Tongue (tissue), 1 donor: ENCODE measurements at regions not wholly inside any gene's neighbourhood (a gene's known extent, or its start where the extent isn't known, plus 50 kb on each side); places are given as distances from the start of the nearest gene placed in this dataset.
A peak's percentile ranks its signal among the peaks of the same experiment; 100 is the strongest.

Experiments used
- DNase-seq: peaks from one replicate; pipeline ENCODE4 v3.0.0-alpha.2; 2015

- no peak for DNase-seq
Observed at GRCh38 chr20:22431419-22431818, 153.0 kb downstream of the FOXA2 start.

GRCh38 chr20:22430746-22431168 lies 153.6 kb downstream of the FOXA2 start:
- no peak for DNase-seq

GRCh38 chr20:22430154-22430745 lies 154.1 kb downstream of the FOXA2 start:
- DNase-seq: no peak

- DNase-seq: no peak
Observed at GRCh38 chr20:22429175-22430153, 154.9 kb downstream of the FOXA2 start.

GRCh38 chr20:22428051-22428450 lies 156.3 kb downstream of the FOXA2 start:
- no peak for DNase-seq

GRCh38 chr20:22426772-22427171 lies 157.6 kb downstream of the FOXA2 start:
- DNase-seq: no peak

GRCh38 chr20:22425344-22426295 lies 158.8 kb downstream of the FOXA2 start:
- no peak for DNase-seq

- no peak for DNase-seq
Observed at GRCh38 chr20:22423190-22423832, 161.1 kb downstream of the FOXA2 start.

- DNase-seq: no peak
Observed at GRCh38 chr20:22420116-22420598, 164.2 kb downstream of the FOXA2 start.

- no peak for DNase-seq
Observed at GRCh38 chr20:22418738-22419137, 165.6 kb downstream of the FOXA2 start.

- peak; percentile 24 for DNase-seq
Observed at GRCh38 chr20:22414305-22414742, 170.0 kb downstream of the FOXA2 start.

GRCh38 chr20:22412977-22413868 lies 171.1 kb downstream of the FOXA2 start:
- DNase-seq: no peak

GRCh38 chr20:22411627-22412450 lies 172.5 kb downstream of the FOXA2 start:
- DNase-seq: no peak

GRCh38 chr20:22411286-22411626 lies 173.1 kb downstream of the FOXA2 start:
- no peak for DNase-seq

- DNase-seq: no peak
Observed at GRCh38 chr20:22410556-22411130, 173.7 kb downstream of the FOXA2 start.

- no peak for DNase-seq
Observed at GRCh38 chr20:22408521-22409402, 175.6 kb downstream of the FOXA2 start.

- no peak for DNase-seq
Observed at GRCh38 chr20:22407237-22408193, 176.9 kb downstream of the FOXA2 start.
